HPDE6-E6E7 (cell line): ENCODE measurements at regions not wholly inside any gene's neighbourhood (a gene's known extent, or its start where the extent isn't known, plus 50 kb on each side); places are given as distances from the start of the nearest gene placed in this dataset.

Experiments used
- DNase-seq: peaks from one replicate; pipeline ENCODE4 v3.0.0; 2011; ENCODE audit warnings: missing footprints; ENCODE audit errors: extremely low spot score

DNA sequence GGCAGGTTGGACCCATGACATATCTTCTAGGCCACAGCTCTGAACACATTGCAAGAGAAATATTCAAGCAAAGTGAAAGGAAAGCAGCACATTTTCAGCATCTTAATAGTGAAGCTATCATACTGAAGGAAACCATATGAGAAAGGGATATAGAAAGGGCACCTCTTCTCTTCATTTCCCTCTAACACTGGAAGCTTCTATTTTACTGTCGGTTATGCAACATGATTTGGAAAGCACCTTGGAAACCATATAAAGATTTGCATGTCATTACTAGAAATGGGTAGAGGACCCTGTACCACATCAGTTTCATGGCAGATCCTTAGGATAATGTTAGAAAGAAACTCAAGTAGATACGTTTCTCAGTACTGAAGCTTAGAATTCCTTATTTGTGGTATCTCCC lies 70.5 kb upstream of the HMGN3 start:
- DNase-seq, result no peak

GRCh38 chr6:79302341-79302740 lies 67.9 kb upstream of the HMGN3 start:
- peak; percentile 50 for DNase-seq

GRCh38 chr6:79301290-79301689 lies 66.8 kb upstream of the HMGN3 start:
- no peak for DNase-seq

- no peak for DNase-seq
These were observed 61.7 kb upstream of the HMGN3 start for GRCh38 chr6:79296211-79296610.
